ENCODE measurements at regions not wholly inside any gene's neighbourhood (a gene's known extent, or its start where the extent isn't known, plus 50 kb on each side); places are given as distances from the start of the nearest gene placed in this dataset.

DNA sequence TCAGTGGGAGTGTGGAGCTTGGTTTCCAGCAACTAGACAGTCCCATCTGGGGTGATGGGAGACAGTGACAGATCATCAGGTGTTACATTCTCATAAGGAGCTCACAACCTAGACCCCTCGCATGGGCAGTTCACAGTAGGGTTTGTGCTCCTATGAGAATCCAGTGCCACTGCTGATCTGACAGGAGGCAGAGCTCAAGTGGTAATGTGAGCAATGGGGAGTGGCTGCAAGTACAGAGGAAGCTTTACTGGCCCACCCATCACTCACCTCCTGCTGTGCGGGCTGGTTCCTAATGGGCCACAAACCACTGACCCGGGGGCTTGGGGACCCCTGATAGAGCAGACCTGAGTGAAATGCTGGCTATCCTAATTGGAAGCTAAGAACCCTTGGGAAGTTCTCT is 242.8 kb downstream of the BAMBI start:
- Histone ChIP-seq H4K20me1 (ENCODE audit: insufficient read depth, low read length, poor library complexity, severe bottlenecking) (no peaks in the 10 kb centered on the region), H3K36me3 (ENCODE audit: insufficient read depth, low read length) (no peaks in the 10 kb centered on the region), H3K4me2 (ENCODE audit: low read depth, low read length, poor library complexity, severe bottlenecking) (no peak overlapping the region), H3K4me3 (ENCODE audit: low read length, poor library complexity, severe bottlenecking) (no peak overlapping the region), H3K9me2 (replicated peaks; ENCODE audit: low read depth, low read length) (no peaks in the 10 kb centered on the region), H3K27me3 (ENCODE audit: insufficient read depth, low read length, poor library complexity, severe bottlenecking) (no peaks in the 10 kb centered on the region), H3K4me1 (ENCODE audit: insufficient read depth, low read length, poor library complexity, severe bottlenecking) (no peaks in the 10 kb centered on the region), H2AFZ (ENCODE audit: low read length) (no peak overlapping the region), H3K79me2 (ENCODE audit: insufficient read depth, low read length) (no peaks in the 10 kb centered on the region), H3K9me3 (ENCODE audit: insufficient read depth, low read depth, low read length) (no peaks in the 10 kb centered on the region), H3K9ac (ENCODE audit: low read depth, low read length, poor library complexity, severe bottlenecking) (no peak overlapping the region), H3F3A (ENCODE audit: low read depth) (no peaks in the 10 kb centered on the region)
- TF ChIP-seq, protein P1, sequence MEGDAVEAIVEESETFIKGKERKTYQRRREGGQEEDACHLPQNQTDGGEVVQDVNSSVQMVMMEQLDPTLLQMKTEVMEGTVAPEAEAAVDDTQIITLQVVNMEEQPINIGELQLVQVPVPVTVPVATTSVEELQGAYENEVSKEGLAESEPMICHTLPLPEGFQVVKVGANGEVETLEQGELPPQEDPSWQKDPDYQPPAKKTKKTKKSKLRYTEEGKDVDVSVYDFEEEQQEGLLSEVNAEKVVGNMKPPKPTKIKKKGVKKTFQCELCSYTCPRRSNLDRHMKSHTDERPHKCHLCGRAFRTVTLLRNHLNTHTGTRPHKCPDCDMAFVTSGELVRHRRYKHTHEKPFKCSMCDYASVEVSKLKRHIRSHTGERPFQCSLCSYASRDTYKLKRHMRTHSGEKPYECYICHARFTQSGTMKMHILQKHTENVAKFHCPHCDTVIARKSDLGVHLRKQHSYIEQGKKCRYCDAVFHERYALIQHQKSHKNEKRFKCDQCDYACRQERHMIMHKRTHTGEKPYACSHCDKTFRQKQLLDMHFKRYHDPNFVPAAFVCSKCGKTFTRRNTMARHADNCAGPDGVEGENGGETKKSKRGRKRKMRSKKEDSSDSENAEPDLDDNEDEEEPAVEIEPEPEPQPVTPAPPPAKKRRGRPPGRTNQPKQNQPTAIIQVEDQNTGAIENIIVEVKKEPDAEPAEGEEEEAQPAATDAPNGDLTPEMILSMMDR (conservative IDR thresholded peaks at IDR 0.05; ENCODE audit: low read length): no peak
- no peak for TF ChIP-seq EZH2phosphoT487 (IDR thresholded peaks at IDR 0.05; ENCODE audit: borderline replicate concordance)

DNA sequence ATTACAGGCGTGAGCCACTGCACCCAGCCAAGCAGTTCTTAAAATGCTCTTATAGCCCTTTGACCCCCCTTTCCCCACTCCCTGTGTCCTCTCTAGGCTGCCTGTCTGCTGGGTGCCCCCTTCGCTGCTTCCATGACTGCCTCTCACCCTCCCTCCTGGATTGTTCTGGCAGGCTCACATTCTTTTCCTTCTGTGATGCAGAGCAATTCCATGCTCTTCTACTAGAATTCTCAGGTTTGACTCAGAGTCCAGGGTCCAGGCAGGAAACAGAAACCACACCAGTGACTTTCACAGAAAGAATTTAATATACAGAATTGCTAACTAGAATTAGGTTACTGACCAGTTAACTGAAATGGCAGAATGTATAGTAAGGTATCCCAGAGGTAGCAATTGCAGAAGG is 244.8 kb downstream of the BAMBI start:
- Histone ChIP-seq H3K4me3 (ENCODE audit: low read length, poor library complexity, severe bottlenecking) (no peak overlapping the region), H3K4me2 (ENCODE audit: low read depth, low read length, poor library complexity, severe bottlenecking) (no peak overlapping the region), H2AFZ (ENCODE audit: low read length) (no peak overlapping the region), H3K79me2 (ENCODE audit: insufficient read depth, low read length) (no peaks in the 10 kb centered on the region), H3K9me2 (replicated peaks; ENCODE audit: low read depth, low read length) (no peaks in the 10 kb centered on the region), H3K9ac (ENCODE audit: low read depth, low read length, poor library complexity, severe bottlenecking) (no peak overlapping the region), H3K27me3 (ENCODE audit: insufficient read depth, low read length, poor library complexity, severe bottlenecking) (no peaks in the 10 kb centered on the region), H3K9me3 (ENCODE audit: insufficient read depth, low read depth, low read length) (no peaks in the 10 kb centered on the region), H3K4me1 (ENCODE audit: insufficient read depth, low read length, poor library complexity, severe bottlenecking) (no peaks in the 10 kb centered on the region), H3F3A (ENCODE audit: low read depth) (no peaks in the 10 kb centered on the region), H3K36me3 (ENCODE audit: insufficient read depth, low read length) (no peaks in the 10 kb centered on the region), H4K20me1 (ENCODE audit: insufficient read depth, low read length, poor library complexity, severe bottlenecking) (no peaks in the 10 kb centered on the region)
- TF ChIP-seq, protein P1 (conservative IDR thresholded peaks at IDR 0.05; ENCODE audit: low read length): no peak
- no peak for TF ChIP-seq EZH2phosphoT487 (IDR thresholded peaks at IDR 0.05; ENCODE audit: borderline replicate concordance)

DNA sequence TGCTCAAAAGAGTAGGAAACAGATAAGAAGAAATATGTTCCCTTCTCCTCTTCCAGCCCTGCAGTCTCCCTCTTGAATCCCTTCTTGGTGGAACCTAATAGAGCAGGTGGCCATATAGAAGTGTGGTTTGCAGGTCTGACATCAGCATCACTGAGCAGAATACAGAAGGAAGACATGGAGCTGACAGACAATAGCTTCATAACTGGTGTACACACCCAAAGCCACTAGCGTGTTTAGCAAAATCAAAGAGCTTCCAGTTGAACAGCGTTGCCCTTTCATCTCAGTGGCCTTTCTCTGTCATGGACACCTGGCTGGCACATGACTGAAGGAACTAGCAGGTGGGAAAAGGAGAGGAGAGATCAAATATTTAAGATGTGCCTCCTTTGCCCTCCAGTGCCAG is 245.5 kb downstream of the BAMBI start:
- no peak for TF ChIP-seq EZH2phosphoT487 (IDR thresholded peaks at IDR 0.05; ENCODE audit: borderline replicate concordance)
- TF ChIP-seq, protein P1 (conservative IDR thresholded peaks at IDR 0.05; ENCODE audit: low read length): no peak
- H4K20me1 ChIP-seq (ENCODE audit: insufficient read depth, low read length, poor library complexity, severe bottlenecking): no peaks in the 10 kb centered on the region
- no peaks in the 10 kb centered on the region for H3K9me3 ChIP-seq (ENCODE audit: insufficient read depth, low read depth, low read length)
- no peaks in the 10 kb centered on the region for H3F3A ChIP-seq (ENCODE audit: low read depth)
- no peaks in the 10 kb centered on the region for H3K79me2 ChIP-seq (ENCODE audit: insufficient read depth, low read length)
- no peak overlapping the region for H2AFZ ChIP-seq (ENCODE audit: low read length)
- H3K9ac ChIP-seq (ENCODE audit: low read depth, low read length, poor library complexity, severe bottlenecking): no peak overlapping the region
- no peaks in the 10 kb centered on the region for H3K36me3 ChIP-seq (ENCODE audit: insufficient read depth, low read length)
- no peak overlapping the region for H3K4me2 ChIP-seq (ENCODE audit: low read depth, low read length, poor library complexity, severe bottlenecking)
- H3K9me2 ChIP-seq (replicated peaks; ENCODE audit: low read depth, low read length): no peaks in the 10 kb centered on the region
- no peaks in the 10 kb centered on the region for H3K4me1 ChIP-seq (ENCODE audit: insufficient read depth, low read length, poor library complexity, severe bottlenecking)
- no peaks in the 10 kb centered on the region for H3K27me3 ChIP-seq (ENCODE audit: insufficient read depth, low read length, poor library complexity, severe bottlenecking)
- H3K4me3 ChIP-seq (ENCODE audit: low read length, poor library complexity, severe bottlenecking): no peak overlapping the region

Data from Loucy (cell line).